DMS153 (cell line): ENCODE measurements at regions not wholly inside any gene's neighbourhood (a gene's known extent, or its start where the extent isn't known, plus 50 kb on each side); places are given as distances from the start of the nearest gene placed in this dataset.
"Not testable (repeated sequence)": the region's sequence is repeated elsewhere in the genome, so short reads cannot be mapped to it uniquely, and the experiment has no call there.

Experiments used
- DNase-seq: peaks from one replicate; lab custom pipeline; 2025; lab: John Stamatoyannopoulos, UW

DNA sequence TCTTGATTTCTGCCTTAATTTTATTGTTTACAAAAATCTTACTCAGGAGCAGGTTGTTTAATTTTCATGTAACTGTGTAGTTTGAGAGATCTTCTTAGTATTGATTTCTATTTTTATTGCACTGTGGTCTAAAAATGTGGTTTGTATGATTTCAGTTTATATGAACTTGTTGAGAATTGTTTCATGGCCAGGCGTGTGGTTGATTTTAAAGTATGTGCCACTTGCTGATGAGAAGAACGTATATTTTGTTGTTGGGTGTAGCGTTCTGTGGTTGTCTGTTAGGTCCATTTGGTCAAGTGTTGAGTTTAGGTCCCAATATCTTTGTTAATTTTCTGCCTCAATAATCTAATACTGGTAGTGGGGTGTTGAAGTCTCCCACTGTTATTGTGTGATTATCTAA is 996.8 kb downstream of the PCDH19 start:
- DNase-seq = no peak

- no peak for DNase-seq
Measured at GRCh38 chrX:99398545-99398944, 1011.5 kb downstream of the PCDH19 start.

GRCh38 chrX:99397879-99398278 is 1012.2 kb downstream of the PCDH19 start:
- DNase-seq = no peak

GRCh38 chrX:99394456-99394855 is 1015.6 kb downstream of the PCDH19 start:
- no peak for DNase-seq

GRCh38 chrX:99384594-99385374 is 1025.3 kb downstream of the PCDH19 start:
- DNase-seq = no peak

DNA sequence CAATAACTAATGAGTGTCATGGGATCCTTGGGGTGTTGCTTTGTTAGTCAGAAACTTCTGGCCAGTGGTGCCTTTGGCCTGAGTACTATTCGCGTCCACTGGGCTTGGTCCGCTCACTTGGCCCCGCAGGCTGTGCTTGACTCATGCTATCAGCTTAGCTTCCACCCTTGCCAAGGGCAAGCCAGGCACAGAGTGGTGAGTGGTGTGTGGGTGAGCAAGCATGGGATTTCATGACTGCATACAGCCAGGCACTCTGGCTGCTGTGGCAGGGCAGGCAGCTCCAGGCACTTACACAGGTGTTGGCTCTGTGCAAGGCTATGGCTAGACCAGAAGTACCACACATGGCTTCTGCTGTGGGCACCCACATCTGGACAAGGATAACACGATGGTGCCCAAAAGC is 1026.3 kb downstream of the PCDH19 start:
- DNase-seq = no peak

- DNase-seq = no peak
Measured at GRCh38 chrX:99371976-99372595, 1038.0 kb downstream of the PCDH19 start.

DNA sequence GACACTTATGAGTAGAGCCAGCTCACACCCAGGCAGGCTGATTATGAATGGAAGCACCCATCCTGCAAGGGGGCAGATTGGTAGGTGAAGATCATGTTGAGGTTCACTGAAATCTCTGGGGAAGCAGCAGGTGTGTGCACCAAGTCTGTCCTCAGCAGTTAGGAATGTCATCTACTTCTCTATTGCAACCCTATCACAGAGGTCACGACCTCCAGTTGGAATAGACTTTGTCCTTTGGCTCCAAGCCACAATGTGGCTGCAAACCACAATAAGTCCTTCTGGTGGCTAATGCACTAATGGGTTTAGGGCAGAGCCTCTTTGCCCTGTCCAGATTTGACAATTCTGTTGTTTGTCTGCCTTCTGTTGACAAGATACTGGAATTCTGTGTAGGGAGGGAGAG is 1056.7 kb downstream of the PCDH19 start:
- no peak for DNase-seq

DNA sequence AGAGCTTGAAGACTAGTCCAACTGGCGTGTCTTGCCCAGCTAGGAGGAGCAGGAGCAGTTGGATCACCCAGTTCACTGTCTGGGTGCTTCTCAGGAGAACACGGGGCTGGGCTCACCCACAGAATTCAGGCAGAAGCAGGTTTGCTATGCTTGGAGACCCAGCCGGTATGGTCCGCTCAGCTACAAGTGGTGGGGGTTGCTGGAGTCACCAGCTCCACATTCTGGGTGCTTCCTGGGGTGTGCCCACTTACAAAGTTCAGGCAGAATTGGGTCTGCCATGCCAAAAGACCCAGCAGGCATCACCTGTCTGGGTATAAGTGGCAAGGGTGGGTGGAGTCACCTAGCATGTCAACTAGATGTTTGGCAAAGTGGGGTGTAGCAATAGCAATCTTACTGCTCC is 1061.8 kb downstream of the PCDH19 start:
- no peak for DNase-seq

DNA sequence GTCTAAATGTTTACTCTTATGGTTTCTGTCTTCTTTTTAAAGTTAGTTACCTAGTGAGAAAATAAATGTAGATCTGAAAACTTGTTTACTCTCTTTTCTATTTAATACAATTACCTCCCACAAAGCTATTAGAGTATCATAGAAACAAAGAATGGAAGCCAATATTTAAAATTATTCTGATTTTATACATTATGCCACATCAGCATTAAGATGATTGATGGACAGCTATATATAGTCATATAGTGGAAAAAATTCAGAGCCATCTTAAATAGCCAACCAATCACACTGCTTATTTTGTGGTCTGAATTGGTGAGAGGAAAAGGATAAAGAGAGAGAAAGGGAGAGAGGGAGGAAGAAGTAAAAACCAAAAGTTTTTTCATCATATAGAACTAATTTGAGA is 1101.8 kb downstream of the PCDH19 start:
- DNase-seq = no peak

- DNase-seq = no peak
Measured at GRCh38 chrX:99305573-99305972, 1104.5 kb downstream of the PCDH19 start.

DNA sequence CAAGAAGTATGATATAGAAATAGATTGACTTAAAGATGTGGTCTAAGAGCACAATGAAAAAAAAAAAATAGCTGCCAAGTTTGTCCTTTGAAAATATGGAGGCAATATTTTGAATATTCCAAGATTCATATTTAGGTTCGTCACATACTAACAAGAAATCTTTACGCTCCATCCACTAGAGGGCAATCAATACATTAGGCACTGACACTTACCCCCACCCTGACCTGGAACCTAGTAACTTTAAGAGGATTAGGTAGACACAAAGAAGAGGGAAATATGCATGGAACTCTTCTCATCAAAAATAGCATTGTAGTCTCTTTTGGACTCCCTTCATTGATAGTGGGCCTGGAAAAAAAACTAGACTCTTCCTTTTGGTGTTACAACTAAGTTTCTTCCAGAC is 1108.1 kb downstream of the PCDH19 start:
- DNase-seq = no peak

- DNase-seq = no peak
Measured at GRCh38 chrX:99271641-99272040, 1138.4 kb downstream of the PCDH19 start.

DNA sequence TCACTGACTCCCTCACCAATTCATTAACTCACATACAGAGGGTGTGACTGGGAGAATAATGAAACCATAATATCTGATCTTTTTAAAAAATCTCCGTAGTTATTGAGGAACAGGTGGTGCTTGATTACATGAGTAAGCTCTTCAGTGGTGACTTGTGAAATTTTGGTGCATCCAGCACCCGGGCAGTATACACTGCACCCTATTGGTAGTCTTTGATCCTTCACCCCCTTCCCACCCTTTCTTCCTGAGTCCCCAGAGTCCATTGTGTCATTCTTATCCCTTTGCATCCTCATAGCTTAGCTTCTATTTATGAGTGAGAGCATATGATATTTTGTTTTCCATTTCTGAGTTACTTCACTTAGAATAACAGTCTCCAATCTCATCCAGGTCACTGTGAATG is 1143.8 kb downstream of the PCDH19 start:
- DNase-seq = no peak

DNA sequence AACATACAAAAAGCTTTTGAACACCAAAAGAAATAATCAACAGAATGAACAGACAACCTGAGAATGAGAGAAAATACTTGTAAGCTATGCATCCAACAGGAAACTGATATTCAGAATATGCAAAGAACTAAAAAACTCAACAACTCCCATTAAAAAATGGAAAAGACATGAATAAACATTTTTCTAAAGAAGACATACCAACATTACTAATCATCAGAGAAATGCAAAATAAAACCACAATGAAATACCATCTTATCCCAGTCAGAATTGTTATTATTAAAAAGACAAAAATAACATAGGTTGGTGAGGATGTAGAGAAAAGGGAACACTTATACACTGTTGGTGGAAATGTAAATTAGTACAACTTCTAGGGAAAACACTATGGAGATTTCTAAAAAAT is 1161.9 kb downstream of the PCDH19 start:
- no peak for DNase-seq

- no peak for DNase-seq
Measured at GRCh38 chrX:99242001-99242400, 1168.1 kb downstream of the PCDH19 start.

DNA sequence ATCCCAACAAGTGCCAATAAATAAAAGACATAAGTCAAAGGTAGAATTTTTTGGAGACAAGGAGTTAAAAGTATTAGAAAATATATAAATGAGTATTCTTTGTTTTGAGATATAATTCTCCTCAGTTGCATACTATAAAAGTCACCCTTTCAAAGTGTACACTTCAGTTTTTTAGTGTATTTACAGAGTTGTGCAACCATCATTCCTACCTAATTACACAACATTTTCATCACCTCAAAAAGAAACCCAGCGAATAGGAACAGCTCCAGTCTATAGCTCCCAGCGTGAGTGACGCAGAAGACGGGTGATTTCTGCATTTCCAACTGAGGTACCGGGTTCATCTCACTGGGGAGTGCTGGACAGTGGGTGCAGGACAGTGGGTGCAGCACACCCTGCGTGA is 1175.7 kb downstream of the PCDH19 start:
- DNase-seq = not testable (repeated sequence)

DNA sequence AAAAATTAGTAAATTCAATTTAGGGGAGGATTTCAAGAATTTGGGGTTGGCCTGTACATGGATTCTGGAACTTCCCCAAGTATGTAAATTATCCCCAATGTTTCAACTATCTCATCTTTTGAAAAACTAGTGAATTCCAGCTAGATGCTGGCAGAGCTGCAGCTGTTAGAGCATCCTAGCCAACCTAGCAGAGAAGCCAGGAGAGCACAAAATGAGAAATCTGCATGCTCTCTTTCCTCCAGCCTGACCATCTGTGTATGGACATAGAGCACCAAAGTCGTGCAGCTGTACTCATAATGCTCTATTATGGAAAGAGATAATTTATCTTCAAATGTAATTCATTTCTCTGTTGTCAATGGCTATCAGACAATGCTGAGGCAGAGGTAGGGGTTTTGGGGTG is 1217.7 kb downstream of the PCDH19 start:
- no peak for DNase-seq

DNA sequence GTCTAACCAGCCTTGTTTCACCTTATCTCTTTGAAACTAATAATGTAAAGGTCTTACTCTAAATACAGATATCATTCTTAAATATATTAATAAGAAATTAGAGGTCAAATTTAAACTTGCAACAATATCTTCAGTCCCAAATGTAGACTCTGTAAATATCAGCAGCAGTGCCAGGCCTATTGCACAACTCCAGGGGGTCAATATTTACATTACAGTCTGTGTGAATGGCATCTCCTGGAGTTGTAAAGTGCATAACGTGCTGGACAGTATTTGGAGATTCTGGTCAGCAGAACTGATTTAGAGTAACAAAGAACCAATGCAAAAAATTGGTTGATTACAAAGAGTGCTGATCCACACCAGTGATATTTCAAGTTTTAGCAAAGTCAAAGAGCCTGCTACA is 1225.9 kb downstream of the PCDH19 start:
- no peak for DNase-seq

DNA sequence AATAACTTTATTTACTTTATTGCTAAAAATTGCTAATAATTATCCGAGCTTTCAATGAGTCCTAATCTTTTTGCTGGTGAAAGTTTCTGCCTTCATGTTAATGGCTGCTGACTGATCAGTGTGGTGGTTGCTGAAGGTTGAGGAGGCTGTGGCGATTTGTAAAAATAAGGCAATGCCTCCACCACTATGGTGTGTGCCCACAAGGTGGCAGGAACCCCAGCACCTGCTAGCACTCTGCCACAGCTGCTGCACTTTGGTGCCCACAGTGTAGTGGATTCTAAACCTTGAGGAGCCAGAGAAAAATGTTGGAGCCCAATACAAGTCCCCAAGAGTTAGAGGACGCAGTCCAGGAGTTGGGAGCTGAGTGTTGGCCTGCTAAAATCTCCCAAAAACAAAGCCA is 1237.1 kb downstream of the PCDH19 start:
- no peak for DNase-seq

GRCh38 chrX:99142745-99143144 is 1267.3 kb downstream of the PCDH19 start:
- no peak for DNase-seq

GRCh38 chrX:99137488-99137887 is 1272.6 kb downstream of the PCDH19 start:
- DNase-seq = no peak

GRCh38 chrX:99117011-99117410 is 1293.1 kb downstream of the PCDH19 start:
- no peak for DNase-seq
